C4-2B (cell line): ENCODE measurements at regions not wholly inside any gene's neighbourhood (a gene's known extent, or its start where the extent isn't known, plus 50 kb on each side); places are given as distances from the start of the nearest gene placed in this dataset.

Experiments used
- ZFX ChIP-seq: fragments of 450-650 bp; IDR thresholded peaks from 2 replicates; pipeline ENCODE4 v1.6.1; 2017
- TF ChIP-seq, protein P1 (sequence below): fragments of 450-650 bp; conservative IDR thresholded peaks from 2 replicates; pipeline ENCODE4 v1.5.1; 2017; ENCODE audit warnings: mild to moderate bottlenecking

DNA sequence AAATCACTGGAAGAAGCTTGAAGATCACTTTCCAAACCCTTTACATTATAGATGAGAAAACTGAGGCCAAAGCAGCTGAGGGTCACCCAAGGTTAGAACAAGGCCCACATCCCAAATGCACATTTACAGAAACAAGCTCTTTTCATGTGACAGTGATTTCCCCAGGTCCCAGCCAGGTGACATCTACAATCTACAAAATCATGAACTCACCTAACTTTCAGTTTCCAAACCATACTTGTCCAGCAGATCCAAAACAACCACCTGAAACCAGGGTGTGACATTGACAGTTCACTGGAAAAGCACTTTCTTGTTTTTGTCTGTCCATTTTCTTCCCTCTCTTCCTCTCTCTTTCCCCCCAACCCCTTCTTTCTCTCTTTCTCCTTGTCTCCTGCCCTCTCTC lies 132.2 kb upstream of the PRICKLE2 start:
- TF ChIP-seq, protein P1, sequence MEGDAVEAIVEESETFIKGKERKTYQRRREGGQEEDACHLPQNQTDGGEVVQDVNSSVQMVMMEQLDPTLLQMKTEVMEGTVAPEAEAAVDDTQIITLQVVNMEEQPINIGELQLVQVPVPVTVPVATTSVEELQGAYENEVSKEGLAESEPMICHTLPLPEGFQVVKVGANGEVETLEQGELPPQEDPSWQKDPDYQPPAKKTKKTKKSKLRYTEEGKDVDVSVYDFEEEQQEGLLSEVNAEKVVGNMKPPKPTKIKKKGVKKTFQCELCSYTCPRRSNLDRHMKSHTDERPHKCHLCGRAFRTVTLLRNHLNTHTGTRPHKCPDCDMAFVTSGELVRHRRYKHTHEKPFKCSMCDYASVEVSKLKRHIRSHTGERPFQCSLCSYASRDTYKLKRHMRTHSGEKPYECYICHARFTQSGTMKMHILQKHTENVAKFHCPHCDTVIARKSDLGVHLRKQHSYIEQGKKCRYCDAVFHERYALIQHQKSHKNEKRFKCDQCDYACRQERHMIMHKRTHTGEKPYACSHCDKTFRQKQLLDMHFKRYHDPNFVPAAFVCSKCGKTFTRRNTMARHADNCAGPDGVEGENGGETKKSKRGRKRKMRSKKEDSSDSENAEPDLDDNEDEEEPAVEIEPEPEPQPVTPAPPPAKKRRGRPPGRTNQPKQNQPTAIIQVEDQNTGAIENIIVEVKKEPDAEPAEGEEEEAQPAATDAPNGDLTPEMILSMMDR, result no peak
- TF ChIP-seq ZFX, result no peak
